K562 (cell line): ENCODE measurements at regions not wholly inside any gene's neighbourhood (a gene's known extent, or its start where the extent isn't known, plus 50 kb on each side); places are given as distances from the start of the nearest gene placed in this dataset.

ENCODE experiments used
- ATAC-seq: fragments of 200-7000 bp; cut with Tn5 transposase; 3 replicates; pipeline ENCODE4 v1.9.1; 2020; ENCODE audit warnings: moderate library complexity
- BruUV-seq: library from RNA; stranded (reverse); fragments of 400-500 nt; replicated peaks from 2 replicates; lab custom pipeline; 2021; lab: Mats Ljungman, UMichigan
- CTCF ChIA-PET: fragments of 300-600 bp; formaldehyde crosslinking; extraction: SDS; loops from one replicate; lab custom pipeline; 2021; ENCODE audit warnings: low intra/inter-chr PET ratio; lab: Yijun Ruan, JAX
- POLR2A ChIA-PET: fragments of 300-600, 350-650 bp; sonication (Branson Sonifier 250); formaldehyde crosslinking; extraction: SDS; loops from one replicate; lab custom pipeline; 2021; ENCODE audit warnings: antibody characterized with exemption, inconsistent platforms; lab: Yijun Ruan, JAX
- DNase-seq, 4 experiments: peaks; one replicate each; pipeline versions ENCODE4 v3.0.0 to v3.0.0-alpha.2; 2011 to 2018; ENCODE audit warnings: low spot score in 3 of 4, mixed read lengths in 3 of 4; ENCODE audit errors: extremely low read depth in 1 of 4
- FAIRE-seq: peaks from 2 replicates; lab custom pipeline; 2011; peaks lifted over from hg19 to GRCh38; lab: Jason Lieb, UNC
- H2AFZ ChIP-seq: 2 replicates; pipeline ENCODE4 v1.6.0; 2011; ENCODE audit warnings: low read depth, low read length, control low read depth, inconsistent platforms
- H3K27ac ChIP-seq: fragments of 200-600 bp; 3 replicates; pipeline ENCODE4 v1.8.0; 2011; ENCODE audit warnings: low read depth, mild to moderate bottlenecking, control low read depth, inconsistent platforms, low read length, moderate library complexity, mixed read lengths; ENCODE audit errors: extremely low read depth
- H3K27me3 ChIP-seq, 2 experiments: fragments of 300-600 bp in 1 of 2; 2 replicates in 1 of 2; 3 replicates in 1 of 2; pipeline versions ENCODE4 v1.6.0 to v1.8.0; 2011; ENCODE audit warnings: inconsistent platforms in 2 of 2, low read length in 2 of 2, mild to moderate bottlenecking in 1 of 2, mixed read lengths in 1 of 2, moderate library complexity in 1 of 2; ENCODE audit not compliant: control insufficient read depth in 2 of 2, insufficient read depth in 2 of 2
- H3K36me3 ChIP-seq: fragments of 300-600 bp; 3 replicates; pipeline ENCODE4 v1.8.0; 2011; ENCODE audit warnings: mild to moderate bottlenecking, low read length, inconsistent platforms; ENCODE audit not compliant: control insufficient read depth, insufficient read depth
- H3K4me1 ChIP-seq, 2 experiments: fragments of 200-600 bp in 1 of 2; replicated peaks in 1 of 2; 2 replicates in 1 of 2; 3 replicates in 1 of 2; pipeline versions ENCODE4 v1.5.1 to v1.8.0; 2011; ENCODE audit warnings: inconsistent platforms in 2 of 2, low read length in 2 of 2, mild to moderate bottlenecking in 1 of 2, mixed read lengths in 1 of 2, moderate library complexity in 1 of 2; ENCODE audit not compliant: control insufficient read depth in 2 of 2, insufficient read depth in 2 of 2
- H3K4me2 ChIP-seq: 2 replicates; pipeline ENCODE4 v1.6.1; 2011; ENCODE audit warnings: low read length, control low read depth, inconsistent platforms, mixed read lengths; ENCODE audit not compliant: insufficient read depth
- H3K4me3 ChIP-seq: fragments of 200-600 bp; sonication (generic), shearing (Covaris generic); 2 replicates; pipeline ENCODE4 v1.5.1; 2016; ENCODE audit warnings: control low read depth, inconsistent platforms
- H3K79me2 ChIP-seq: fragments of 200-600 bp; 3 replicates; pipeline ENCODE4 v1.8.0; 2011; ENCODE audit warnings: low read length, inconsistent platforms; ENCODE audit not compliant: control insufficient read depth, insufficient read depth
- H3K9ac ChIP-seq, 2 experiments: 2 replicates each; pipeline versions ENCODE4 v1.6.0 to v1.6.1; 2011; ENCODE audit warnings: low read depth in 2 of 2, low read length in 2 of 2, control low read depth in 1 of 2, inconsistent platforms in 1 of 2, mild to moderate bottlenecking in 1 of 2, mixed read lengths in 1 of 2; ENCODE audit not compliant: insufficient read depth in 1 of 2
- H3K9me1 ChIP-seq: one replicate; pipeline ENCODE4 v1.6.0; 2011; ENCODE audit warnings: inconsistent platforms, mild to moderate bottlenecking, low read length, moderate library complexity; ENCODE audit not compliant: control insufficient read depth, insufficient read depth
- H3K9me3 ChIP-seq: replicated peaks from 2 replicates; pipeline ENCODE4 v1.5.1; 2011; ENCODE audit warnings: low read depth, low read length, inconsistent platforms; ENCODE audit not compliant: control insufficient read depth, insufficient read depth
- H4K20me1 ChIP-seq: replicated peaks from 2 replicates; pipeline ENCODE4 v1.6.1; 2011; ENCODE audit warnings: low read length, inconsistent platforms, mixed read lengths; ENCODE audit not compliant: control insufficient read depth, insufficient read depth
- BCL6 ChIP-seq: fragments of 250-450 bp; sonication (Bioruptor Pico); IDR thresholded peaks from 2 replicates; pipeline ENCODE4 v1.4.0; 2020
- CBX8 ChIP-seq: fragments of 200-600 bp; sonication (generic); IDR thresholded peaks from 2 replicates; pipeline ENCODE4 v1.6.1; 2012; ENCODE audit warnings: borderline replicate concordance, mixed run types, low read depth, mild to moderate bottlenecking, moderate library complexity, mixed read lengths, low read length, control low read depth, inconsistent platforms; ENCODE audit not compliant: poor library complexity, severe bottlenecking; ENCODE audit errors: extremely low read depth
- FOXK2 ChIP-seq, 2 experiments: fragments of 450-650 bp; IDR thresholded peaks in 1 of 2; conservative IDR thresholded peaks in 1 of 2; 2 replicates each; pipeline ENCODE4 v1.6.1; 2016; ENCODE audit warnings: low read depth in 2 of 2, mild to moderate bottlenecking in 1 of 2
- MTA1 ChIP-seq: fragments of 450-650 bp; IDR thresholded peaks from 2 replicates; pipeline ENCODE4 v1.6.1; 2017; ENCODE audit warnings: borderline replicate concordance
- RB1 ChIP-seq: fragments of 450-650 bp; IDR thresholded peaks from 2 replicates; pipeline ENCODE4 v1.6.1; 2017; ENCODE audit warnings: low read depth, mild to moderate bottlenecking
- RBM39 ChIP-seq: fragments of 200-400 bp; formaldehyde crosslinking; optimal IDR thresholded peaks from 2 replicates; pipeline ENCODE3; 2018; ENCODE audit warnings: low read depth, low read length
- SRSF9 ChIP-seq: fragments of 200-400 bp; formaldehyde crosslinking; IDR thresholded peaks from 2 replicates; pipeline ENCODE4 v1.6.1; 2017; ENCODE audit warnings: low read depth, low read length, borderline replicate concordance
- WGBS: fragments of 100-300 bp; shearing (Covaris generic); methylation state at CpG from one replicate; pipeline ENCODE4 v1.1.6; 2016; ENCODE audit warnings: low coverage, mixed read lengths; ENCODE audit not compliant: insufficient coverage; ENCODE audit errors: missing lambda C conversion rate; 5-methylcytosine and 5-hydroxymethylcytosine counted together
- in situ Hi-C: fragments of 300-500 bp; cut with MboI; formaldehyde crosslinking; loops from 4 replicates; pipeline ENCODE4 v1.15.0; 2018; ENCODE audit warnings: inconsistent platforms, mixed read lengths
- intact Hi-C: fragments of 100-400 bp; cut with micrococcal nuclease; formaldehyde crosslinking; loops from 2 replicates; pipeline ENCODE4 v1.14.2; 2022
- TF ChIP-seq, protein P1 (sequence below): IDR thresholded peaks from 3 replicates; pipeline ENCODE4 v1.6.1; 2011; ENCODE audit warnings: borderline replicate concordance, mild to moderate bottlenecking; ENCODE audit not compliant: insufficient read length, insufficient read depth
- TF ChIP-seq, protein P2 (sequence below): fragments of 450-650 bp; IDR thresholded peaks from 2 replicates; pipeline ENCODE4 v1.7.0; 2016; ENCODE audit warnings: borderline replicate concordance
- TF ChIP-seq, protein P3 (sequence below): sonication (generic); formaldehyde crosslinking; IDR thresholded peaks from 2 replicates; pipeline ENCODE4 v1.8.0; 2022; ENCODE audit warnings: mild to moderate bottlenecking, low read depth, missing genetic modification reagents

DNA sequence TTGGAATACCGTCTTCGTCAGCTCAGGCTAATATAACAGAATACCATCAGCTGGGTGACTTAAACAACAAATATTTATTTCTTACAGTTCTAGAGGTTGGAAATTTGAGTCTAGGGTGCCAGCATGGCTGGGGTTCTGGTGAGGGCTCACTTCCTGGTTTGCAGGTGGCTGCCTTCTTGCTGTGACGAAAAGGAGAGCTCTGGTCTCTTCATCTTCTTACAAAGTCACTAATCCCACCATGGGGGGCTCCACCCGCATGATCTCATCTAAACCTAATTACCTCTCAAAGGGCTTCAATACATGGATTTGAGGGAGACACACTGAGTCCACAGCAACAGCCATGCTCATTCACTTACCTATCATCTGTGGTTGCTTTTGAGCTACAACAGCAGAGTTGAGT lies 78.3 kb downstream of the PSMG1 start:
- H3K27ac ChIP-seq: no peak overlapping the region
- H2AFZ ChIP-seq: no peak overlapping the region; the same call in 1 of the 2 replicates
- CTCF ChIA-PET: no interaction called here
- TF ChIP-seq MTA1 (no peak), RB1 (no peak), SRSF9 (no peak), FOXK2 (conservative IDR thresholded peaks at IDR 0.05 in 1 of 2, IDR thresholded peaks at IDR 0.05 in 1 of 2; ENCODE audit: low read depth in 2 of 2) (no peak), BCL6 (CRISPR knock-in tag) (no peak), RBM39 (no peak), CBX8 (no peak)
- TF ChIP-seq, protein P1, sequence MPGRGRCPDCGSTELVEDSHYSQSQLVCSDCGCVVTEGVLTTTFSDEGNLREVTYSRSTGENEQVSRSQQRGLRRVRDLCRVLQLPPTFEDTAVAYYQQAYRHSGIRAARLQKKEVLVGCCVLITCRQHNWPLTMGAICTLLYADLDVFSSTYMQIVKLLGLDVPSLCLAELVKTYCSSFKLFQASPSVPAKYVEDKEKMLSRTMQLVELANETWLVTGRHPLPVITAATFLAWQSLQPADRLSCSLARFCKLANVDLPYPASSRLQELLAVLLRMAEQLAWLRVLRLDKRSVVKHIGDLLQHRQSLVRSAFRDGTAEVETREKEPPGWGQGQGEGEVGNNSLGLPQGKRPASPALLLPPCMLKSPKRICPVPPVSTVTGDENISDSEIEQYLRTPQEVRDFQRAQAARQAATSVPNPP: no peak
- TF ChIP-seq, protein P2, sequence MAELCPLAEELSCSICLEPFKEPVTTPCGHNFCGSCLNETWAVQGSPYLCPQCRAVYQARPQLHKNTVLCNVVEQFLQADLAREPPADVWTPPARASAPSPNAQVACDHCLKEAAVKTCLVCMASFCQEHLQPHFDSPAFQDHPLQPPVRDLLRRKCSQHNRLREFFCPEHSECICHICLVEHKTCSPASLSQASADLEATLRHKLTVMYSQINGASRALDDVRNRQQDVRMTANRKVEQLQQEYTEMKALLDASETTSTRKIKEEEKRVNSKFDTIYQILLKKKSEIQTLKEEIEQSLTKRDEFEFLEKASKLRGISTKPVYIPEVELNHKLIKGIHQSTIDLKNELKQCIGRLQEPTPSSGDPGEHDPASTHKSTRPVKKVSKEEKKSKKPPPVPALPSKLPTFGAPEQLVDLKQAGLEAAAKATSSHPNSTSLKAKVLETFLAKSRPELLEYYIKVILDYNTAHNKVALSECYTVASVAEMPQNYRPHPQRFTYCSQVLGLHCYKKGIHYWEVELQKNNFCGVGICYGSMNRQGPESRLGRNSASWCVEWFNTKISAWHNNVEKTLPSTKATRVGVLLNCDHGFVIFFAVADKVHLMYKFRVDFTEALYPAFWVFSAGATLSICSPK: no peak
- TF ChIP-seq, protein P3, sequence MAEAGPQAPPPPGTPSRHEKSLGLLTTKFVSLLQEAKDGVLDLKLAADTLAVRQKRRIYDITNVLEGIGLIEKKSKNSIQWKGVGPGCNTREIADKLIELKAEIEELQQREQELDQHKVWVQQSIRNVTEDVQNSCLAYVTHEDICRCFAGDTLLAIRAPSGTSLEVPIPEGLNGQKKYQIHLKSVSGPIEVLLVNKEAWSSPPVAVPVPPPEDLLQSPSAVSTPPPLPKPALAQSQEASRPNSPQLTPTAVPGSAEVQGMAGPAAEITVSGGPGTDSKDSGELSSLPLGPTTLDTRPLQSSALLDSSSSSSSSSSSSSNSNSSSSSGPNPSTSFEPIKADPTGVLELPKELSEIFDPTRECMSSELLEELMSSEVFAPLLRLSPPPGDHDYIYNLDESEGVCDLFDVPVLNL (CRISPR knock-in tag): no peak
- H3K9me3 ChIP-seq: no peaks in the 10 kb centered on the region
- H3K4me1 ChIP-seq: peaks cover 0 to 11% of the 10 kb centered on the region in 2 experiments; a peak in 3 of 5 replicates
- H3K9ac ChIP-seq: no peak overlapping the region
- ATAC-seq (no peak; the same call in 1 of the 3 replicates), FAIRE-seq (no peak), DNase-seq (no peak)
- no peaks in the 10 kb centered on the region for H4K20me1 ChIP-seq
- no peaks in the 10 kb centered on the region for H3K36me3 ChIP-seq
- no peaks in the 10 kb centered on the region for H3K79me2 ChIP-seq
- no TSS peak for BruUV-seq
- intact Hi-C loops (no loop called here), in situ Hi-C loops (no loop called here)
- no peak overlapping the region for H3K4me3 ChIP-seq
- no peaks in the 10 kb centered on the region for H3K9me1 ChIP-seq
- H3K4me2 ChIP-seq: no peak overlapping the region
- POLR2A ChIA-PET: interaction anchor here (0.8 to 1.8 kb wide), 5 partner anchors 10 to 83 kb away, joined by 3 to 8 read pairs (median 3); no protein-coding TSS in a partner anchor
- peaks cover 38 to 42% of the 10 kb centered on the region in 2 experiments for H3K27me3 ChIP-seq
- 15% methylated on average over 4 of the region's 4 CpGs for WGBS
